ENCODE measurements at regions not wholly inside any gene's neighbourhood (a gene's known extent, or its start where the extent isn't known, plus 50 kb on each side); places are given as distances from the start of the nearest gene placed in this dataset.
A peak's percentile ranks its signal among the peaks of the same experiment; 100 is the strongest.

GRCh38 chr16:58970775-58971174, 236.7 kb upstream of the GOT2 start:
- no peaks in the 10 kb centered on the region for H3K27me3 Mint-ChIP-seq
- H3K4me3 Mint-ChIP-seq, result peak overlapping the region in 1 of 4 donors; percentile 45
- peaks cover 0 to 3% of the 10 kb centered on the region in 2 experiments for H3K9me3 ChIP-seq (ENCODE audit: control insufficient read depth in 2 of 2, low read length in 2 of 2)
- no peaks in the 10 kb centered on the region for H3K27me3 ChIP-seq (ENCODE audit: control insufficient read depth, insufficient read depth, low read length)
- H3K27ac ChIP-seq (ENCODE audit: insufficient read depth, low read length, poor library complexity, severe bottlenecking), result no peak overlapping the region
- no peak overlapping the region for H3K4me3 ChIP-seq (ENCODE audit: low read depth, low read length)
- H3K4me1 Mint-ChIP-seq, result no peaks in the 10 kb centered on the region
- peaks cover 0 to 7% (median 0%) of the 10 kb centered on the region in 7 donors for H3K9me3 Mint-ChIP-seq
- DNase-seq (no peak), ATAC-seq (ENCODE audit: low read depth in 2 of 2) (no peak)
- H3K36me3 Mint-ChIP-seq, result no peaks in the 10 kb centered on the region
- H3K36me3 ChIP-seq (ENCODE audit: control insufficient read depth, insufficient read depth, low read length), result no peaks in the 10 kb centered on the region
- no peaks in the 10 kb centered on the region for H3K4me1 ChIP-seq (ENCODE audit: control insufficient read depth, insufficient read depth, low read length, poor library complexity, severe bottlenecking)
- H3K27ac Mint-ChIP-seq, result no peak overlapping the region

GRCh38 chr16:58963479-58963878, 229.4 kb upstream of the GOT2 start:
- Mint-ChIP-seq H3K27me3 (no peaks in the 10 kb centered on the region), H3K4me1 (no peaks in the 10 kb centered on the region), H3K4me3 (no peak overlapping the region), H3K9me3 (peaks cover 0 to 7% (median 2%) of the 10 kb centered on the region in 7 donors), H3K27ac (no peak overlapping the region), H3K36me3 (no peaks in the 10 kb centered on the region)
- ATAC-seq (ENCODE audit: low read depth in 2 of 2), result no peak
- H3K4me1 ChIP-seq (ENCODE audit: control insufficient read depth, insufficient read depth, low read length, poor library complexity, severe bottlenecking), result no peaks in the 10 kb centered on the region
- no peaks in the 10 kb centered on the region for H3K9me3 ChIP-seq (ENCODE audit: control insufficient read depth in 2 of 2, low read length in 2 of 2)
- no peaks in the 10 kb centered on the region for H3K36me3 ChIP-seq (ENCODE audit: control insufficient read depth, insufficient read depth, low read length)
- no peak overlapping the region for H3K27ac ChIP-seq (ENCODE audit: insufficient read depth, low read length, poor library complexity, severe bottlenecking)
- H3K4me3 ChIP-seq (ENCODE audit: low read depth, low read length), result no peak overlapping the region
- no peak for DNase-seq
- no peaks in the 10 kb centered on the region for H3K27me3 ChIP-seq (ENCODE audit: control insufficient read depth, insufficient read depth, low read length)

GRCh38 chr16:58962811-58963210, 228.7 kb upstream of the GOT2 start:
- Mint-ChIP-seq H3K4me1 (no peaks in the 10 kb centered on the region), H3K36me3 (no peaks in the 10 kb centered on the region), H3K9me3 (peaks cover 0 to 7% (median 1%) of the 10 kb centered on the region in 7 donors), H3K4me3 (no peak overlapping the region), H3K27me3 (no peaks in the 10 kb centered on the region), H3K27ac (no peak overlapping the region)
- Histone ChIP-seq H3K4me1 (ENCODE audit: control insufficient read depth, insufficient read depth, low read length, poor library complexity, severe bottlenecking) (no peaks in the 10 kb centered on the region), H3K27me3 (ENCODE audit: control insufficient read depth, insufficient read depth, low read length) (no peaks in the 10 kb centered on the region), H3K9me3 (ENCODE audit: control insufficient read depth in 2 of 2, low read length in 2 of 2) (no peaks in the 10 kb centered on the region), H3K4me3 (ENCODE audit: low read depth, low read length) (no peak overlapping the region), H3K27ac (ENCODE audit: insufficient read depth, low read length, poor library complexity, severe bottlenecking) (no peak overlapping the region), H3K36me3 (ENCODE audit: control insufficient read depth, insufficient read depth, low read length) (no peaks in the 10 kb centered on the region)
- ATAC-seq (ENCODE audit: low read depth in 2 of 2), result no peak
- no peak for DNase-seq

- no peaks in the 10 kb centered on the region for H3K9me3 ChIP-seq (ENCODE audit: control insufficient read depth in 2 of 2, low read length in 2 of 2)
- H3K4me3 Mint-ChIP-seq, result no peak overlapping the region
- no peaks in the 10 kb centered on the region for H3K36me3 ChIP-seq (ENCODE audit: control insufficient read depth, insufficient read depth, low read length)
- ATAC-seq (ENCODE audit: low read depth in 2 of 2) (no peak), DNase-seq (no peak)
- peaks cover 0 to 5% (median 0%) of the 10 kb centered on the region in 7 donors for H3K9me3 Mint-ChIP-seq
- H3K4me1 Mint-ChIP-seq, result no peaks in the 10 kb centered on the region
- H3K36me3 Mint-ChIP-seq, result no peaks in the 10 kb centered on the region
- no peaks in the 10 kb centered on the region for H3K27me3 ChIP-seq (ENCODE audit: control insufficient read depth, insufficient read depth, low read length)
- no peak overlapping the region for H3K4me3 ChIP-seq (ENCODE audit: low read depth, low read length)
- H3K27me3 Mint-ChIP-seq, result no peaks in the 10 kb centered on the region
- no peak overlapping the region for H3K27ac Mint-ChIP-seq
- H3K27ac ChIP-seq (ENCODE audit: insufficient read depth, low read length, poor library complexity, severe bottlenecking), result no peak overlapping the region
- H3K4me1 ChIP-seq (ENCODE audit: control insufficient read depth, insufficient read depth, low read length, poor library complexity, severe bottlenecking), result no peaks in the 10 kb centered on the region
Observed at GRCh38 chr16:58960484-58960883, 226.4 kb upstream of the GOT2 start.

GRCh38 chr16:58960034-58960433, 225.9 kb upstream of the GOT2 start:
- ATAC-seq (ENCODE audit: low read depth in 2 of 2) (no peak), DNase-seq (no peak)
- H3K27ac Mint-ChIP-seq, result no peak overlapping the region
- no peaks in the 10 kb centered on the region for H3K27me3 ChIP-seq (ENCODE audit: control insufficient read depth, insufficient read depth, low read length)
- no peaks in the 10 kb centered on the region for H3K4me1 ChIP-seq (ENCODE audit: control insufficient read depth, insufficient read depth, low read length, poor library complexity, severe bottlenecking)
- H3K27ac ChIP-seq (ENCODE audit: insufficient read depth, low read length, poor library complexity, severe bottlenecking), result no peak overlapping the region
- no peaks in the 10 kb centered on the region for H3K4me1 Mint-ChIP-seq
- H3K36me3 Mint-ChIP-seq, result no peaks in the 10 kb centered on the region
- peaks cover 0 to 5% (median 0%) of the 10 kb centered on the region in 7 donors for H3K9me3 Mint-ChIP-seq
- H3K27me3 Mint-ChIP-seq, result no peaks in the 10 kb centered on the region
- no peaks in the 10 kb centered on the region for H3K9me3 ChIP-seq (ENCODE audit: control insufficient read depth in 2 of 2, low read length in 2 of 2)
- H3K36me3 ChIP-seq (ENCODE audit: control insufficient read depth, insufficient read depth, low read length), result no peaks in the 10 kb centered on the region
- no peak overlapping the region for H3K4me3 Mint-ChIP-seq
- H3K4me3 ChIP-seq (ENCODE audit: low read depth, low read length), result no peak overlapping the region

- H3K27me3 ChIP-seq (ENCODE audit: control insufficient read depth, insufficient read depth, low read length), result no peaks in the 10 kb centered on the region
- Mint-ChIP-seq H3K4me3 (no peak overlapping the region), H3K27me3 (no peaks in the 10 kb centered on the region), H3K36me3 (no peaks in the 10 kb centered on the region), H3K27ac (no peak overlapping the region), H3K4me1 (no peaks in the 10 kb centered on the region), H3K9me3 (peaks cover 0 to 5% (median 0%) of the 10 kb centered on the region in 7 donors)
- no peaks in the 10 kb centered on the region for H3K36me3 ChIP-seq (ENCODE audit: control insufficient read depth, insufficient read depth, low read length)
- H3K4me1 ChIP-seq (ENCODE audit: control insufficient read depth, insufficient read depth, low read length, poor library complexity, severe bottlenecking), result no peaks in the 10 kb centered on the region
- ATAC-seq (ENCODE audit: low read depth in 2 of 2) (no peak), DNase-seq (no peak)
- no peaks in the 10 kb centered on the region for H3K9me3 ChIP-seq (ENCODE audit: control insufficient read depth in 2 of 2, low read length in 2 of 2)
- no peak overlapping the region for H3K4me3 ChIP-seq (ENCODE audit: low read depth, low read length)
- H3K27ac ChIP-seq (ENCODE audit: insufficient read depth, low read length, poor library complexity, severe bottlenecking), result no peak overlapping the region
Observed at GRCh38 chr16:58958749-58959148, 224.6 kb upstream of the GOT2 start.

- Mint-ChIP-seq H3K4me1 (no peaks in the 10 kb centered on the region), H3K27ac (no peak overlapping the region), H3K36me3 (no peaks in the 10 kb centered on the region), H3K4me3 (no peak overlapping the region), H3K9me3 (peaks cover 0 to 10% (median 2%) of the 10 kb centered on the region in 7 donors), H3K27me3 (no peaks in the 10 kb centered on the region)
- Histone ChIP-seq H3K36me3 (ENCODE audit: control insufficient read depth, insufficient read depth, low read length) (no peaks in the 10 kb centered on the region), H3K4me1 (ENCODE audit: control insufficient read depth, insufficient read depth, low read length, poor library complexity, severe bottlenecking) (no peaks in the 10 kb centered on the region), H3K9me3 (ENCODE audit: control insufficient read depth in 2 of 2, low read length in 2 of 2) (no peaks in the 10 kb centered on the region), H3K4me3 (ENCODE audit: low read depth, low read length) (no peak overlapping the region), H3K27ac (ENCODE audit: insufficient read depth, low read length, poor library complexity, severe bottlenecking) (no peak overlapping the region), H3K27me3 (ENCODE audit: control insufficient read depth, insufficient read depth, low read length) (no peaks in the 10 kb centered on the region)
- ATAC-seq (ENCODE audit: low read depth in 2 of 2), result no peak
- no peak for DNase-seq
Observed at GRCh38 chr16:58948244-58948643, 214.1 kb upstream of the GOT2 start.

- Histone ChIP-seq H3K4me3 (ENCODE audit: low read depth, low read length) (no peak overlapping the region), H3K27ac (ENCODE audit: insufficient read depth, low read length, poor library complexity, severe bottlenecking) (no peak overlapping the region), H3K9me3 (ENCODE audit: control insufficient read depth in 2 of 2, low read length in 2 of 2) (no peaks in the 10 kb centered on the region), H3K4me1 (ENCODE audit: control insufficient read depth, insufficient read depth, low read length, poor library complexity, severe bottlenecking) (no peaks in the 10 kb centered on the region), H3K36me3 (ENCODE audit: control insufficient read depth, insufficient read depth, low read length) (no peaks in the 10 kb centered on the region), H3K27me3 (ENCODE audit: control insufficient read depth, insufficient read depth, low read length) (no peaks in the 10 kb centered on the region)
- no peaks in the 10 kb centered on the region for H3K27me3 Mint-ChIP-seq
- H3K27ac Mint-ChIP-seq, result no peak overlapping the region
- H3K9me3 Mint-ChIP-seq, result peaks cover 0 to 3% (median 0%) of the 10 kb centered on the region in 7 donors
- H3K36me3 Mint-ChIP-seq, result no peaks in the 10 kb centered on the region
- no peaks in the 10 kb centered on the region for H3K4me1 Mint-ChIP-seq
- ATAC-seq (ENCODE audit: low read depth in 2 of 2) (no peak), DNase-seq (no peak)
- no peak overlapping the region for H3K4me3 Mint-ChIP-seq
Observed at GRCh38 chr16:58940609-58941008, 206.5 kb upstream of the GOT2 start.

Measured in CD4-positive, CD25-positive, alpha-beta regulatory T cell (primary cell).